GM21447 (cell line): ENCODE measurements at regions not wholly inside any gene's neighbourhood (a gene's known extent, or its start where the extent isn't known, plus 50 kb on each side); places are given as distances from the start of the nearest gene placed in this dataset.
A peak's percentile ranks its signal among the peaks of the same experiment; 100 is the strongest.

ENCODE experiments used
- ATAC-seq: cut with Tn5 transposase; IDR thresholded peaks from one replicate; pipeline ENCODE4 v1.9.1; 2021; ENCODE audit not compliant: unreplicated experiment

GRCh38 chr12:118689793-118690192, 291.5 kb upstream of the SRRM4 start:
- ATAC-seq = peak; percentile 86

GRCh38 chr12:118690506-118690905, 290.8 kb upstream of the SRRM4 start:
- ATAC-seq = no peak

- ATAC-seq = no peak
These were observed 287.1 kb upstream of the SRRM4 start for GRCh38 chr12:118694128-118694775.

DNA sequence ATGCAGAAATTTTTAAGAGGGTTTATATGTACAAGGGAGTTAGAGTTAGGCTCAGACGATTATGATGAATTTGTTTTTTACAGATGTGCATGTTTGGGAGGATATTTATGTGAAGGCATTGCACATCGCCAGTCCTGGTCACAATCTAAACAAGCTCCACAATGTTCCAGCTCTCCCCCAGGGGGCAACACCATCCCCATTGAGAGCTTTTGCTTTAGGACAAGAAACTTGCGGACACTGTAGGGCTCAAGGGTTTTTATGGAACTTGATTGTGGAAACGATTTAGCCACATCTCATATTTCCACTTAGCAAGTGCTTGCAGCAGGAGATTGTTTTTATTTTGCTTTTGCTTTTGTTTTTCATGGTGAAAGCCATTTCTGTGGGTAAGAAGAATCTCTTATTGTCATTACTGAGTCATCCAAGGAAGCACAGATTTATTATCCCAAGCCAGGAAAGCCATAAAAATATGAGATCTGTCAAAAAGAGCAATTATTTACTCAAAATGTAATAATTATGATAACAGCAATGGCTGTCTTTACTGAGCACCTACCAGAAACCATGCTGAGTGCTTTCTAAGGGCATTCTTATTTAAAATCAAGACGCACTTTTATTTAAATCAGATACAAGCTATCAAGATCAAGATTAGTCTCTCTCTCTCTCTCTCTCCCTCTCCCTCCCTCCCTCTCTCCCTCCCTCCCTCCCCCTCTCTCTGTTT, 276.7 kb upstream of the SRRM4 start:
- ATAC-seq = no peak

GRCh38 chr12:118706437-118706836, 274.9 kb upstream of the SRRM4 start:
- no peak for ATAC-seq

GRCh38 chr12:118709946-118710345, 271.4 kb upstream of the SRRM4 start:
- no peak for ATAC-seq

DNA sequence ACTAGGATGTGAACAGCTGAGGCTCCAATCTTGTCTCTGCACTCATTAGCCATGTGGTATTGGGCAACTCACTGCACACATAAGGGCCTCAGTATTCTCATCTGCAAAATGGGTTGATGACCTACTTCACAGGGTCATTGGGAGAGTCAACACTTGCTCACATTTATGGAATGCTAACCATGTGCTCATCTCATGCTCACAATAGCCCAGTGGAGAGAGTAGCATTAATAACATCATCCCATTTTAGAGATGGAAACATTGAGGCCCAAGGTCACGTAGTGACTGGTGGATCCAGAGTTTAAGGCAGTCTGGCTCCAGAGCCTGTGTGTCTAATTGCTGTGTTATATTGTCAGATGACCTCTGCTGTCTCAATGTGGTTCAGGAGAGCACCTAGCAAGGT, 270.2 kb upstream of the SRRM4 start:
- no peak for ATAC-seq

DNA sequence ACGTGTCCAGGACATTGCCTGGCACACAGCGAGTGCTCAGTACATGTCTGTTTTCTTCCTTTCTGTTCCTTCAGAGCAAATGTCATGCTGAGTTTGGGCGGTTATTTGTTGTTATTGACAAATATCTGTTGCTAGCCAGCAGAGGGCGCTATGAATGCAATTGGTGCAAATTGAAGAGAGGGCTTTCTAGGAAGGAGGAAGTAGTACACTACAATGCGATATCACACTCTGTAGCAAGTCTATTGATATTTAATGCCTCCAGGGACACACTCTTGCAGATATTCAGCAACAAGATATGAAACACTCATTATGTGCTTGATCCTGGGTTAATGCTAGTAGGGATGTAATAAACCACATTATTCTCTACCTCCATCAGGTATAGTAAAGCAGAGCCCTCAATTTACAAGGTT, 267.3 kb upstream of the SRRM4 start:
- no peak for ATAC-seq

DNA sequence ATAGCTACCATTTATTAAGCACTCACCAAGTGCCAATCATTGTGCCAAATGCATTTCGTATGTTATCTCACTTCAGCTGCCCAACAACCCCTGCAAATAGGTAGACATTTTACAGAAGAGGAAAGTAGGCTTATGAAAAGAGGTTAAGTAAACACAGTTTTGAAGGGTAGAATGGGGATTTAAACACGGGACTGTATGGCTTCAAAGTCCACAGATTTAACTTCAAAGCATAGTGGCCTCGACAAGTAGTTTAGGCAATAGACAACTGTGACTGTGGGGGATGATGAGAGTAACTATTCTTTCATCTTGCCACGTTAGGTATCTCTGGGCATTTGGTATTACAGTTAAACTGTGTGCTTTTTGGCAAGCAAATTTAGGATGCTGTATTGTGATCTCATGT, 266.8 kb upstream of the SRRM4 start:
- ATAC-seq = no peak

DNA sequence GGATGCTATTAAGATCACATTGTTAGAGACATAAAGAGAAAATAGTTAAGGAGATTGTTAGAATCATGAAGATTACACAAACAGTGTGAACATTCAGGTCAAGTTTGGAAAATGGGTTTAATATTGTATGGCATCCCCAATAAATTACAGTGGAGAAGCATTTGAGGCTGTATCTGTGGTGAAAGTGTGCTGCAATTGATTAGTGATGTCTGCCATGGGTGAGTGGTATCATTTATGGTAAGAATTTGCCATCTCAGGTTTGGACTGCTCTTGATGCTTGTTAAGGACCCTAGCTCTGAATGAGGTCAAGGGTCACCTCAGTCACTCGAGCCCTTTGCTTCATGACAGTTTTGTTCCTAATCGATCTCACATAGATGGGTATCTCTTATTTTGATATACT, 265.7 kb upstream of the SRRM4 start:
- ATAC-seq = no peak

GRCh38 chr12:118727196-118727978, 254.0 kb upstream of the SRRM4 start:
- ATAC-seq = no peak

- no peak for ATAC-seq
These were observed 253.4 kb upstream of the SRRM4 start for GRCh38 chr12:118727979-118728366.

DNA sequence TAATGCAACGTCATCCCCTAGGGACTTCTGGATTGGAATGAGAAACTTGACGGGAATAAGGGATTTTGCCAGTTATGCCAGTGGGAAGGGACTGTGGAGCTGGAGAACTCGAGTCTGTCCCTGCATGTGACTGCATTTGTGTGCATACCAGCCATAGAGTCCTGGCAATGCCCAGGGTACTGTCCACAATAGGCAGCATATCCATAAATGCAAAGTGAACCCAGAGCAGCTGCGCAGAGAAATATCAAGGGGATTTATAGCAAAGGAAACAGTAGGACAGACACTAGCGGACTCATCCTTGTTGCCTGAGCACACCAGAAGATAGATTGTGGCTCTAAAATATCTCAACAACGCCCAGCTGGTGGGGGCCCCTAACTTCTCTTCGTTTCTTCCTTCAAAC, 247.1 kb upstream of the SRRM4 start:
- no peak for ATAC-seq

DNA sequence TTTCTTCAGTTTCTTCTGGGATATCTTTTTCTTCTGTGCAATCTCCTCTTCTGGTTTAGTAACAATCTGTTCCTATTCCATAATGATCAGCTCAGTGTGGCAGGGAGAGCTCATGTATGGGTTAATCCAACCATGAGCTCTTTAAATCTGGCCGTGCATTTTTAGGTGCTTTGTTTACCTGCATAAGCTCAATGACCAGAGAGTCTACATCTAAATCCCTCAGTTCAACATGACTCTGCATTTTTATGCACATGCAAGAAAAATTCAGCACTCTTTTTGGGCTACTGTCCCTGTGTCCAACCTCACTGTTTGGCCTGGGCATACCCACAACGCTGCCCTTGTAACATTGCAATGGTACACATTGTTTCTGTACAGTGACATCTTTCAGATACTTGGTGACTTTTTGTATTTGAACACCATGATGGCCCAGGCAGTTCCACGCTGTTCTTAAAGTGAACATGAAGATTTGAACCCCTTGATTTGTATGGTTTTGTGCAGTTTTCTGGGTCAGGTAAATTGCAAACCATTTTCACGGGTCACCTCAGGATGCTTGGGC, 243.3 kb upstream of the SRRM4 start:
- no peak for ATAC-seq

- no peak for ATAC-seq
These were observed 240.1 kb upstream of the SRRM4 start for GRCh38 chr12:118741194-118741593.

DNA sequence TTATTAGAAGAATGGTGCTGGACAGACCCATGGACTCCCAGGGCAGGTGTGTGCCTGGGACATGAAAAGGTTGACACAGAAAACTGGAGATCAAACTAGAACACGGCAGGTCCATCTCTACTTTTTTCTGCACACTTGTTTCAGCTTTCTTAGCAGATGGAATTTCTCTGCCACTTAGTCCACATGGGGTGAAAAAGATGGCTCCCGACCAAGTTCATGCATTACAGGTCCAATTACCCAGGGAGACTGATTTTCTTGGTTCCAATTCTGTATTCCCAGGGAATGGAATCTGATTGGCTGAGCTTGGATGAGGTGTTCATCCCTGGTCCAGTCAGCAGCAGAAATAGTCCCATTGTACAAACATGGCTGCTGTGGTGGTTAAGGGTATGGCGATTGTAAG, 238.9 kb upstream of the SRRM4 start:
- no peak for ATAC-seq

GRCh38 chr12:118743896-118744700, 237.2 kb upstream of the SRRM4 start:
- ATAC-seq = no peak

DNA sequence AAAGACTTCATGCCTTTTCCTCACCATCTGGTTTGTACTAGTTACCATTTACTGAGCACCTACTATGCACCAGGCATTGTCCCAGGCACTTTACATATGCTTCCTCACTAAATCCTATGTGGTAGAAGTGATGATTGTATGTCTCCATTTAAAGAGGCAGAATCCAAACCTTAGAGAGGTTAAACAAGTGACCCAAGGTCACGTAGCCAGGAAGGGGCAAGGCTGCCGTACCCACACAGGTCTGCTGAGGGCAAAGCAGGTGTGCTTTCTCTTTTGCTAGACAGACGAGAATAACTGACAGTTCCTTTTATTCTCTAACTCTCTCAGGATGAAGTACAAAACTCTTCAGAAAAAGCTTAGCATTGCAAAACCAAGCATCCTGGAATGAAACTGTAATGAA, 235.2 kb upstream of the SRRM4 start:
- no peak for ATAC-seq

DNA sequence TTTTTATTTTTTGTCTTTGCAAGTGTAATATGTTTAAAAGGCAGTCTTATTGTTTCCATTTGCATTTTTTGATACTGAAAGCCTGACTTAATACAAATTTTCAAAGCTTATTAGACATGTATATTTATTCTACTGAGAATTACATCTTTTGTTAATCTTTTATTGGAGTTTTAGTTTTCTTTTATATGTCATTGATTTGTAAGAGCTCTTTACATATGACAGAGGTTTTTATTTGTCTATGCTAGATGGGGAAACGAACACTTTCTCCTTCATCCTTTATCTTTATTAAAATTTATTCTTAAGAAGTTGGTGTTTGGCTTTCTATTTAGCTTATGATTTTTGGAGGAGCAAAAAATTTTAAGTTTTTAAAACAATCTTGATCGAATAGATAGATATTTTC, 234.4 kb upstream of the SRRM4 start:
- no peak for ATAC-seq

- ATAC-seq = no peak
These were observed 233.6 kb upstream of the SRRM4 start for GRCh38 chr12:118747771-118748170.
